ENCODE measurements at regions not wholly inside any gene's neighbourhood (a gene's known extent, or its start where the extent isn't known, plus 50 kb on each side); places are given as distances from the start of the nearest gene placed in this dataset.
"Not testable (repeated sequence)": the region's sequence is repeated elsewhere in the genome, so short reads cannot be mapped to it uniquely, and the experiment has no call there.

- Histone ChIP-seq H3K36me3 (no peaks in the 10 kb centered on the region), H3K4me1 (no peaks in the 10 kb centered on the region), H3K27ac (no peak overlapping the region), H3K4me3 (no peak overlapping the region), H3K4me2 (no peak overlapping the region), H3K9me3 (no peaks in the 10 kb centered on the region), H4K20me1 (no peaks in the 10 kb centered on the region), H3K9ac (no peak overlapping the region), H3K27me3 (peaks cover 23% of the 10 kb centered on the region)
- TF ChIP-seq Cebpa-rat (IDR thresholded peaks at IDR 0.05): no peak
These were observed 94.2 kb upstream of the DIAPH2 start for GRCh38 chrX:96590403-96590802.

GRCh38 chrX:96591421-96591820, 93.2 kb upstream of the DIAPH2 start:
- Histone ChIP-seq H3K4me2 (no peak overlapping the region), H3K9ac (no peak overlapping the region), H3K27ac (no peak overlapping the region), H3K4me1 (no peaks in the 10 kb centered on the region), H3K27me3 (peaks cover 30% of the 10 kb centered on the region), H3K9me3 (no peaks in the 10 kb centered on the region), H3K36me3 (no peaks in the 10 kb centered on the region), H4K20me1 (no peaks in the 10 kb centered on the region), H3K4me3 (no peak overlapping the region)
- TF ChIP-seq Cebpa-rat (IDR thresholded peaks at IDR 0.05): no peak

- H3K4me3 ChIP-seq, H3K27ac ChIP-seq, H4K20me1 ChIP-seq, H3K9me3 ChIP-seq, H3K4me1 ChIP-seq, H3K4me2 ChIP-seq, H3K36me3 ChIP-seq, H3K9ac ChIP-seq: not testable (repeated sequence)
- peaks cover 35% of the 10 kb centered on the region for H3K27me3 ChIP-seq
These were observed 86.8 kb upstream of the DIAPH2 start for GRCh38 chrX:96597847-96598246.

GRCh38 chrX:96611619-96612362, 72.9 kb upstream of the DIAPH2 start:
- H3K27me3 ChIP-seq: peaks cover 45% of the 10 kb centered on the region
- no peaks in the 10 kb centered on the region for H3K36me3 ChIP-seq
- H4K20me1 ChIP-seq: no peaks in the 10 kb centered on the region
- H3K9me3 ChIP-seq: no peaks in the 10 kb centered on the region
- H3K4me3 ChIP-seq: no peak overlapping the region
- H3K27ac ChIP-seq: no peak overlapping the region
- no peak overlapping the region for H3K4me2 ChIP-seq
- no peak for TF ChIP-seq Cebpa-rat (IDR thresholded peaks at IDR 0.05)
- no peaks in the 10 kb centered on the region for H3K4me1 ChIP-seq
- H3K9ac ChIP-seq: no peak overlapping the region

GRCh38 chrX:96615448-96615847, 69.2 kb upstream of the DIAPH2 start:
- H3K27me3 ChIP-seq: peaks cover 41% of the 10 kb centered on the region
- H3K9me3 ChIP-seq: no peaks in the 10 kb centered on the region
- no peaks in the 10 kb centered on the region for H4K20me1 ChIP-seq
- H3K27ac ChIP-seq: no peak overlapping the region
- H3K4me3 ChIP-seq: no peak overlapping the region
- H3K4me1 ChIP-seq: no peaks in the 10 kb centered on the region
- H3K36me3 ChIP-seq: no peaks in the 10 kb centered on the region
- no peak overlapping the region for H3K4me2 ChIP-seq
- H3K9ac ChIP-seq: no peak overlapping the region
- TF ChIP-seq Cebpa-rat (IDR thresholded peaks at IDR 0.05): no peak

- Histone ChIP-seq H3K27me3 (peaks cover 51% of the 10 kb centered on the region), H3K4me2 (no peak overlapping the region), H3K9ac (no peak overlapping the region), H4K20me1 (no peaks in the 10 kb centered on the region), H3K36me3 (no peaks in the 10 kb centered on the region), H3K4me1 (no peaks in the 10 kb centered on the region), H3K4me3 (no peak overlapping the region), H3K9me3 (no peaks in the 10 kb centered on the region), H3K27ac (no peak overlapping the region)
- TF ChIP-seq Cebpa-rat (IDR thresholded peaks at IDR 0.05): no peak
These were observed 65.1 kb upstream of the DIAPH2 start for GRCh38 chrX:96619588-96619987.

- H3K4me1 ChIP-seq: no peaks in the 10 kb centered on the region
- no peak overlapping the region for H3K27ac ChIP-seq
- no peaks in the 10 kb centered on the region for H3K36me3 ChIP-seq
- H3K9ac ChIP-seq: no peak overlapping the region
- H4K20me1 ChIP-seq: no peaks in the 10 kb centered on the region
- no peak overlapping the region for H3K4me2 ChIP-seq
- peaks cover 49% of the 10 kb centered on the region for H3K27me3 ChIP-seq
- no peak for TF ChIP-seq Cebpa-rat (IDR thresholded peaks at IDR 0.05)
- H3K9me3 ChIP-seq: no peaks in the 10 kb centered on the region
- no peak overlapping the region for H3K4me3 ChIP-seq
These were observed 62.8 kb upstream of the DIAPH2 start for GRCh38 chrX:96621811-96622210.
